Body of pancreas (tissue), 4 donors: ENCODE measurements at regions not wholly inside any gene's neighbourhood (a gene's known extent, or its start where the extent isn't known, plus 50 kb on each side); places are given as distances from the start of the nearest gene placed in this dataset.

Source experiments
- ATAC-seq: fragments of 150-250 bp; one replicate; pipeline ENCODE4 v1.9.1; 2016
- DNase-seq, 4 donors: peaks; one replicate each; pipeline ENCODE4 v3.0.0-alpha.2; 2019
- H3K27ac ChIP-seq, 4 donors: fragments of 200-600 bp; sonication (generic); 1 replicate in 3 of 4; 2 replicates in 1 of 4; pipeline versions ENCODE4 v1.5.1 to v1.6.1; 2016 to 2019; ENCODE audit warnings: mild to moderate bottlenecking in 1 of 4, mixed read lengths in 1 of 4, moderate library complexity in 1 of 4
- H3K27me3 ChIP-seq, 2 donors: fragments of 200-600 bp; sonication (generic); one replicate each; pipeline ENCODE4 v1.6.0; 2016; ENCODE audit warnings: mild to moderate bottlenecking in 1 of 2
- H3K36me3 ChIP-seq, 2 donors: fragments of 200-600 bp; sonication (generic); replicated peaks in 1 of 2; 2 replicates each; pipeline ENCODE4 v1.5.1; 2016; ENCODE audit warnings: low read depth in 2 of 2; ENCODE audit not compliant: insufficient read depth in 1 of 2
- H3K4me1 ChIP-seq: fragments of 200-600 bp; sonication (generic); one replicate; pipeline ENCODE4 v1.6.0; 2016
- H3K4me3 ChIP-seq, 2 donors: fragments of 200-600 bp; sonication (generic); 1 replicate in 1 of 2; 2 replicates in 1 of 2; pipeline ENCODE4 v1.5.1; 2016 to 2019
- H3K9me3 ChIP-seq, 3 donors: fragments of 200-600 bp; sonication (generic); 1 replicate in 2 of 3; 2 replicates in 1 of 3; pipeline ENCODE4 v1.5.1; 2016
- CTCF ChIP-seq, 7 experiments: fragments of 450-650 bp in 4 of 7; fragments of 200-600 bp in 3 of 7; sonication (generic) in 3 of 7; IDR thresholded peaks; one replicate each; pipeline ENCODE4 v1.5.1; 2016 to 2019; ENCODE audit warnings: antibody characterized with exemption in 7 of 7
- POLR2A ChIP-seq, 3 donors: fragments of 450-650 bp; IDR thresholded peaks; one replicate each; pipeline ENCODE4 v1.6.1; 2016; ENCODE audit warnings: antibody characterized with exemption in 3 of 3, mild to moderate bottlenecking in 2 of 3
- WGBS, 2 donors: methylation state at CpG; one replicate each; pipeline ENCODE4 v1.1.5; 2017; 5-methylcytosine and 5-hydroxymethylcytosine counted together
- intact Hi-C: fragments of 100-400 bp; cut with DNase I; formaldehyde crosslinking; loops from one replicate; pipeline ENCODE4 v1.15.1; 2023

GRCh38 chr6:168380956-168381605 lies 59.9 kb upstream of the SMOC2 start:
- no peak for DNase-seq
- Histone ChIP-seq H3K27me3 (no peaks in the 10 kb centered on the region), H3K4me3 (no peak overlapping the region), H3K4me1 (no peaks in the 10 kb centered on the region), H3K9me3 (no peaks in the 10 kb centered on the region), H3K27ac (no peak overlapping the region), H3K36me3 (no peaks in the 10 kb centered on the region)
- TF ChIP-seq POLR2A (IDR thresholded peaks at IDR 0.05) (no peak), CTCF (IDR thresholded peaks at IDR 0.05) (no peak)
- 93% methylated on average over 15 to 16 of the region's 16 CpGs for WGBS, 2 donors
- no peak for ATAC-seq
- intact Hi-C loops: no loop called here

- no peak for ATAC-seq
- no peaks in the 10 kb centered on the region for H3K36me3 ChIP-seq
- intact Hi-C loops: no loop called here
- no peak for DNase-seq
- TF ChIP-seq CTCF (IDR thresholded peaks at IDR 0.05): no peak
- TF ChIP-seq POLR2A (IDR thresholded peaks at IDR 0.05): no peak
- H3K4me3 ChIP-seq: no peak overlapping the region
- no peaks in the 10 kb centered on the region for H3K27me3 ChIP-seq
- no peaks in the 10 kb centered on the region for H3K9me3 ChIP-seq
- no peak overlapping the region for H3K27ac ChIP-seq
- 80 to 88% methylated on average over 18 to 24 of the region's 24 CpGs for WGBS, 2 donors
- H3K4me1 ChIP-seq: no peaks in the 10 kb centered on the region
These were observed 59.1 kb upstream of the SMOC2 start for GRCh38 chr6:168381726-168382458.

GRCh38 chr6:168383062-168383854 lies 57.7 kb upstream of the SMOC2 start:
- DNase-seq (no peak), ATAC-seq (no peak)

More at GRCh38 chr6:168383062-168383854, 57.7 kb upstream of the SMOC2 start:
- H3K4me1 ChIP-seq: peaks cover under 1% of the 10 kb centered on the region
- H3K27ac ChIP-seq: no peak overlapping the region
- 71 to 83% methylated on average over 46 of the region's 46 CpGs for WGBS, 2 donors
- intact Hi-C loops: no loop called here
- H3K36me3 ChIP-seq: no peaks in the 10 kb centered on the region
- no peaks in the 10 kb centered on the region for H3K9me3 ChIP-seq
- no peak for TF ChIP-seq POLR2A (IDR thresholded peaks at IDR 0.05)
- TF ChIP-seq CTCF (IDR thresholded peaks at IDR 0.05): no peak
- H3K4me3 ChIP-seq: no peak overlapping the region
- no peaks in the 10 kb centered on the region for H3K27me3 ChIP-seq
